GM21423 (cell line): ENCODE measurements at regions not wholly inside any gene's neighbourhood (a gene's known extent, or its start where the extent isn't known, plus 50 kb on each side); places are given as distances from the start of the nearest gene placed in this dataset.
"Not testable (repeated sequence)": the region's sequence is repeated elsewhere in the genome, so short reads cannot be mapped to it uniquely, and the experiment has no call there.

Experiments
- ATAC-seq: cut with Tn5 transposase; IDR thresholded peaks from one replicate; pipeline ENCODE4 v1.9.1; 2021; ENCODE audit warnings: mild to moderate bottlenecking, moderate library complexity; ENCODE audit not compliant: unreplicated experiment

- no peak for ATAC-seq
Measured at GRCh38 chr13:44755872-44756271, 179.7 kb upstream of the TSC22D1 start.

- ATAC-seq = no peak
Measured at GRCh38 chr13:44752164-44752563, 176.0 kb upstream of the TSC22D1 start.

- ATAC-seq = no peak
Measured at GRCh38 chr13:44750630-44751029, 174.5 kb upstream of the TSC22D1 start.

- no peak for ATAC-seq
Measured at GRCh38 chr13:44749906-44750305, 173.8 kb upstream of the TSC22D1 start.

- no peak for ATAC-seq
Measured at GRCh38 chr13:44748439-44748838, 172.3 kb upstream of the TSC22D1 start.

GRCh38 chr13:44747179-44747578 lies 171.0 kb upstream of the TSC22D1 start:
- ATAC-seq = no peak

GRCh38 chr13:44746690-44747089 lies 170.6 kb upstream of the TSC22D1 start:
- no peak for ATAC-seq

- ATAC-seq = no peak
Measured at GRCh38 chr13:44744880-44745633, 168.9 kb upstream of the TSC22D1 start.

- ATAC-seq = no peak
Measured at GRCh38 chr13:44739539-44739938, 163.4 kb upstream of the TSC22D1 start.

- ATAC-seq = no peak
Measured at GRCh38 chr13:44739120-44739519, 163.0 kb upstream of the TSC22D1 start.

- ATAC-seq = no peak
Measured at GRCh38 chr13:44738463-44738862, 162.3 kb upstream of the TSC22D1 start.

- ATAC-seq = no peak
Measured at GRCh38 chr13:44735806-44736205, 159.7 kb upstream of the TSC22D1 start.

- ATAC-seq = no peak
Measured at GRCh38 chr13:44734201-44734707, 158.1 kb upstream of the TSC22D1 start.

GRCh38 chr13:44732503-44733098 lies 156.5 kb upstream of the TSC22D1 start:
- ATAC-seq = no peak

- no peak for ATAC-seq
Measured at GRCh38 chr13:44730851-44731250, 154.7 kb upstream of the TSC22D1 start.

- ATAC-seq = no peak
Measured at GRCh38 chr13:44730099-44730498, 154.0 kb upstream of the TSC22D1 start.

GRCh38 chr13:44727591-44727990 lies 151.5 kb upstream of the TSC22D1 start:
- not testable (repeated sequence) for ATAC-seq

GRCh38 chr13:44726778-44727177 lies 150.6 kb upstream of the TSC22D1 start:
- no peak for ATAC-seq

GRCh38 chr13:44726214-44726613 lies 150.1 kb upstream of the TSC22D1 start:
- ATAC-seq = no peak

- ATAC-seq = no peak
Measured at GRCh38 chr13:44719857-44720671, 143.9 kb upstream of the TSC22D1 start.

GRCh38 chr13:44718467-44718866 lies 142.3 kb upstream of the TSC22D1 start:
- ATAC-seq = no peak
